HG03175 (cell line): ENCODE measurements at regions not wholly inside any gene's neighbourhood (a gene's known extent, or its start where the extent isn't known, plus 50 kb on each side); places are given as distances from the start of the nearest gene placed in this dataset.

Experiments
- ATAC-seq: cut with Tn5 transposase; IDR thresholded peaks from one replicate; pipeline ENCODE4 v1.9.1; 2021; ENCODE audit warnings: mild to moderate bottlenecking, moderate library complexity; ENCODE audit not compliant: unreplicated experiment

- ATAC-seq = no peak
These were observed 191.5 kb downstream of the ZBBX start for GRCh38 chr3:167188592-167188991.

- no peak for ATAC-seq
These were observed 192.9 kb downstream of the ZBBX start for GRCh38 chr3:167187221-167187620.

- ATAC-seq = no peak
These were observed 195.6 kb downstream of the ZBBX start for GRCh38 chr3:167184511-167184910.

GRCh38 chr3:167172377-167172776, 207.7 kb downstream of the ZBBX start:
- no peak for ATAC-seq

- no peak for ATAC-seq
These were observed 212.6 kb downstream of the ZBBX start for GRCh38 chr3:167167491-167167890.

- ATAC-seq = no peak
These were observed 213.4 kb downstream of the ZBBX start for GRCh38 chr3:167166594-167167253.

GRCh38 chr3:167166012-167166411, 214.1 kb downstream of the ZBBX start:
- no peak for ATAC-seq

- ATAC-seq = no peak
These were observed 216.5 kb downstream of the ZBBX start for GRCh38 chr3:167163580-167163979.

GRCh38 chr3:167162083-167162482, 218.0 kb downstream of the ZBBX start:
- no peak for ATAC-seq

- no peak for ATAC-seq
These were observed 219.3 kb downstream of the ZBBX start for GRCh38 chr3:167160781-167161180.

- no peak for ATAC-seq
These were observed 228.5 kb downstream of the ZBBX start for GRCh38 chr3:167151636-167152035.

- no peak for ATAC-seq
These were observed 232.0 kb downstream of the ZBBX start for GRCh38 chr3:167148136-167148535.

- ATAC-seq = no peak
These were observed 233.2 kb downstream of the ZBBX start for GRCh38 chr3:167146911-167147310.

- ATAC-seq = no peak
These were observed 254.3 kb downstream of the ZBBX start for GRCh38 chr3:167125612-167126407.

- no peak for ATAC-seq
These were observed 259.3 kb downstream of the ZBBX start for GRCh38 chr3:167120828-167121227.

GRCh38 chr3:167116120-167116922, 263.8 kb downstream of the ZBBX start:
- ATAC-seq = no peak

- ATAC-seq = no peak
These were observed 264.7 kb downstream of the ZBBX start for GRCh38 chr3:167115331-167115934.

GRCh38 chr3:167114619-167115018, 265.5 kb downstream of the ZBBX start:
- ATAC-seq = no peak

- ATAC-seq = no peak
These were observed 266.9 kb downstream of the ZBBX start for GRCh38 chr3:167113035-167113830.

GRCh38 chr3:167110901-167111300, 269.2 kb downstream of the ZBBX start:
- ATAC-seq = no peak
